Right ventricle myocardium superior (tissue), 1 donor: ENCODE measurements at regions not wholly inside any gene's neighbourhood (a gene's known extent, or its start where the extent isn't known, plus 50 kb on each side); places are given as distances from the start of the nearest gene placed in this dataset.
"Not testable (repeated sequence)": the region's sequence is repeated elsewhere in the genome, so short reads cannot be mapped to it uniquely, and the experiment has no call there.

Source experiments
- ATAC-seq: fragments of 200-7000 bp; cut with Tn5 transposase; one replicate; pipeline ENCODE4 v1.9.1; 2020; ENCODE audit warnings: mild to moderate bottlenecking; ENCODE audit not compliant: poor library complexity
- DNase-seq: peaks from one replicate; pipeline ENCODE4 v3.0.0-alpha.2; 2020
- intact Hi-C: fragments of 100-400 bp; cut with DNase I; formaldehyde crosslinking; loops from one replicate; pipeline ENCODE4 v1.11.2; 2022
- donor health status: DM: no; HTN: yes; CAD: no; lungs with severe emphysema.

DNA sequence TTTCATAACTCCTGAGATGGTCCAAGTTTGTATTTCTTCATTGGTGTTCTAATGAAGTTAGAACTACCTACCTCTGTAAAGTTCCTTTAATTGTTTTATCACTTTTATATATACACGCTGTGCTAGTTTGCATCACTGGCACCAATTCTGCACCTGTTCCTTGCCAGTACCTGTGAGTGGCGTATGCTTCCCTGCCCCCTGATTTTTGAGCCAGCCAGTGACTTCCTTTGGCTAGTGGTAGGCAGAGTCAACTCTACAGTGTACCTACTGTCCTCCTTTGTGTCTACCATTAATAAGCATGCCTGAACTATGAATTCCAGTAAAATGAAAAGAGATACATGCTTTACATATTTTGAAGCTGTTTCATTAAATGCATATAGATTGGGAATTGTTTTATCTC, 186.8 kb upstream of the SPATA31A3 start:
- DNase-seq, intact Hi-C loops, ATAC-seq: not testable (repeated sequence)

- ATAC-seq, DNase-seq: not testable (repeated sequence)
Measured at GRCh38 chr9:67175167-67175566, 182.8 kb upstream of the SPATA31A3 start.

GRCh38 chr9:67171721-67172120, 179.4 kb upstream of the SPATA31A3 start:
- ATAC-seq, intact Hi-C loops, DNase-seq: not testable (repeated sequence)

More at GRCh38 chr9:67175167-67175566, 182.8 kb upstream of the SPATA31A3 start:
- intact Hi-C loops, result not testable (repeated sequence)

DNA sequence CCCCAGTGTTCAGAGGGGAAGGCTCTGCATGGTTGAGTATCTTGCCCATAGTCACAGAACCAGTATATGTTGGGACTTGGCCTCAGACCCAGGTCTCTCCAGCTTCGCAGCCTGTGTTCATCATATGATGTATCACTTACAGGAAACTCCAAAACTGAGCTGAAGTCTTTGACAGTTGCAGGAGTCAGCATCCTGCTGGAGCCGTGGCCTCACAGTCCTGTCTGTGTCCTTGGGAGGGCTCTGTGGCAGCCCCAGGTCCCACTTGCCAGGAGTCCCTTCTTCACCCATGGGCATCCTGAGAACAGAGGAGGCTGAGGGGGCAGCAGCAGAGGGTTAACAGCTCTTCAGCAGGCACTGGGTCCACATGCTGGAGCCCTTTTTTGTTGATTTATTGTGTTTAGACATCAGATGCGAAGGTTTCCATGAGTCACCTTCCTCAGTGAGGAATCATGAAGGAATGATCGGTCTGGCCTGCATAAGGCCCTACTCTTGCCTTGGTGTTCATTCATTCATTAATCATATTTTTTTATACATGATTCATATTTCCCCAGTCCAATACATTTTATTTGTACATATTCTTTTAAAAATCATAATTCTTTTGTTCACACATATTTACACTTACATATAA, 176.3 kb upstream of the SPATA31A3 start:
- intact Hi-C loops, ATAC-seq, DNase-seq: not testable (repeated sequence)

- DNase-seq, intact Hi-C loops, ATAC-seq: not testable (repeated sequence)
Measured at GRCh38 chr9:67166335-67166734, 174.0 kb upstream of the SPATA31A3 start.

DNA sequence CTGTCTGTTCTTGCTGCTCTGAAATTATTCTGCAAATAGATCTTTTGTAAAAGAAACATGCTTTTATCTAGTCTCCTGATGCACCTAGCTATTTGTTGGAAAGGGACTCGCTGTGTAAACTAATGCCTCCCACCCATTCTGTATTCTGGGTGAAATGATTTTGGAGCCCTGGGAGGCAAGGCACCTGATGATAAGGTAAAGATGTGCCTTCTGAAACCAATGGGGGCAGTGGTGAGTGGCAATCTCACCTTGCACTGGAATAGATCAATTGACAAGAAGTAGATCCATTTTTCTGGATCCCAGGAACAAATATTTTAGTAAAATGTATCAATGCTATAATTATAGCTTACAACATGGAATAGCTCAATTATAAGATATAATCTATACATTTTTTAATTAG, 170.5 kb upstream of the SPATA31A3 start:
- ATAC-seq, intact Hi-C loops, DNase-seq: not testable (repeated sequence)

- intact Hi-C loops, DNase-seq: not testable (repeated sequence)
Measured at GRCh38 chr9:67155218-67155617, 162.9 kb upstream of the SPATA31A3 start.

DNA sequence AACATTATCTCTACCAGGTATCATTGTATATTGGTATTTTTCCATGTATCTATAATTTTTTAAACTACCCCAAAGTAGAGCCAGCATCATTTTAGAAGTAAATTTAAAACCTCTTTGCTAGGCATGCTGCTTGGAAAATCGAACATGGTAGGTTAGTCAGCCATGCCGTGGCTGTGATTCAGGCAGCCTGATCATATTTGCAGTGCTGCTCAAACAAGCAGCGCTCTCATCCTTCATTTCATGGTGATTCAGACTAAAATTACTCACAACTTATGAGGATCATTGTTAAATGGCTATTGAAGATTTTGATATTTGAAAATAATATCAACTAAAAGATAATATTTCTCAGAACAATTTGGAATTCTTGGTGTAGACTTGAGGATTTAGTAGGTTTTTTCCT, 161.2 kb upstream of the SPATA31A3 start:
- intact Hi-C loops, DNase-seq, ATAC-seq: not testable (repeated sequence)

More at GRCh38 chr9:67155218-67155617, 162.9 kb upstream of the SPATA31A3 start:
- ATAC-seq, result not testable (repeated sequence)

DNA sequence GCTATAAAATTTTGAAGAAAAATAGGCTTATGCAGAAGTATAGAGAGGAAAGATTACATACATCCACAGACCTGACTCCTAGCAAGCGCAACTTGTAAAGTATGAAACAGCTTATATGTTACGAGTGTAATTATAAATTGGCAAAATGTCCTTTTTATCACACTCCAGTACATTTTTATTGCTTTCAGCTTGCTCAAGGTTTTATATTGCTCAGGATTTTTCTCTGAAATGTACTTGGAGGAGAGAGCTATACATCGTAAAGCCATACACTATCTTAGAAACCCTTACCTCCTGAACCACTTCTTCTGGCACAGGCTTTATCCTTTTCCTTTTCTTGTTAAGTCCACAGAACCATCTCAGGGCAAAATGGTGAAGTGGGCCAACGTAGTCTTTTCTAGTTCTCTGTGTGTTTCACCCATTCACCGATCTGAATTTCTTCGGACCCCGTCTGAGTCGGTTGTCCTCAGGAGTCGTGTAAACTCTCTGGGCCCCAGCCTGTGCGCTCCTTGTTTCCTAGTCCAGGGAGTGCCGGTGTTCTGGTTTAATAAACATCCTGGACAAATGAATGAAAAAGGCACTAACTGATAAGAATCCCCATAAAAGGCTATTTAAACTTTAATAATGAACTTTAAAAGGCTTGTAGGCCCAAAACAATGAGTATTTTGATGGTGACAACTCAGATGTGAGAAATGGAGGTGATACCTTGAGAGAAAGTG, 150.2 kb upstream of the SPATA31A3 start:
- DNase-seq, ATAC-seq, intact Hi-C loops: not testable (repeated sequence)

GRCh38 chr9:67136376-67136775, 144.0 kb upstream of the SPATA31A3 start:
- intact Hi-C loops, DNase-seq, ATAC-seq: not testable (repeated sequence)

DNA sequence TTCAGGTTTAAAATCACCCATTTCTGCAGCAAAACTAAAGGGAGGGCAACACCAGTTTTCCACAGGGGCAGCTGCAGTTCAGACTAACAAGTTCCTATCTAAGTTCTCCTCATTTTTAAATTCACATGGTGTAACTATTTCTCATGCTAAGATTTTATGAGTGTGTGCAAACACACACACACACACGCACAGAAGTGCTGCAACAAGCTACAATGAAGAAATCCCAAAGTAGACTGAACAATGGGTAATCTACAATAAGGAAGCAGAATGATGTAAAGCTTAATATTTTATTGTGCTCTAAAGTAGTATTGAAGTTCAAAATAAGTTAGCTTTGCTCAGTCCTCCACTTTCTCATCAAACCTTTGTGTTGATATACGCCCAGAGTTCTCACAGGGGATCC, 140.8 kb upstream of the SPATA31A3 start:
- intact Hi-C loops, ATAC-seq, DNase-seq: not testable (repeated sequence)

DNA sequence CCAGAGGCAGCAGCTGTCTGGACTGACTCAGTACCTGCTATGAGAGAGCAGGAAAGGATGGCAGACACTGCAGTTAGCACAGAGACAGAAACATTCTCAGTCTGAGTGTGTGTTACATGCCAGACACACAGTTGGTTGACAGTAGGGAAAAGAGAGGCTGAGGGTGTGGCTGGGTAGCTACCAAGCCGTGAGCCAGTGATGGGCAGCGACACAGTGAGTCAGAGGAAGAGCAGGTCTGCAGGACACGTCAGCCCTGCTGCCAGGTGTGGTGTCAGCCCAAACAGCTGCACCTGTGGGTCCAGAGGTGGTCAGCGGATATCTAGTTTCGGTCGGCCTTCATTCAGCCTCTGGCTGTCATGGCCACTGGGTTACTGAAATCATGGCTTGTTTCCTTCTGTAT, 124.4 kb upstream of the SPATA31A3 start:
- DNase-seq, result peak; percentile 5
- ATAC-seq, intact Hi-C loops: not testable (repeated sequence)

GRCh38 chr9:67112148-67112547, 119.8 kb upstream of the SPATA31A3 start:
- ATAC-seq, intact Hi-C loops, DNase-seq: not testable (repeated sequence)

GRCh38 chr9:67111733-67112132, 119.4 kb upstream of the SPATA31A3 start:
- ATAC-seq, intact Hi-C loops: not testable (repeated sequence)

DNA sequence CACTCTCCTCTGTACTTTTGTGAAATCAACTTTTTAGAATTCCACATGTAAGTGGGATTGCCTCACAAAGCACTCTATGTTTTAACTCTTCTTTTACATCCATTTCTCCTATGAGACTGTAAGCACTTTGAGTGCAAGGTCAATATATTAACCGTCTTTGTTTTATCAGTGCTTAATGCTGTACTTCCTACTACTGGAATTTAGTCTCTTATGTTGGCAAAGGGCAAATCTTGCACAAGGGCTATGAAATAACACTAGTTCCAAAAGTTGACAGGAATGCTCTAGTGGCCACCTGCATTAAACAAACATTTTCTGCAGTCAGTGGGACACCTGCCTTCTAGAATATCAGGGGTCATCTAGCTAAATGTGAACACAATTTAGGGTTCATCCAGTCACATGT, 117.5 kb upstream of the SPATA31A3 start:
- DNase-seq, intact Hi-C loops, ATAC-seq: not testable (repeated sequence)

More at GRCh38 chr9:67111733-67112132, 119.4 kb upstream of the SPATA31A3 start:
- not testable (repeated sequence) for DNase-seq

GRCh38 chr9:67106659-67107058, 114.3 kb upstream of the SPATA31A3 start:
- intact Hi-C loops, DNase-seq, ATAC-seq: not testable (repeated sequence)

- intact Hi-C loops, DNase-seq, ATAC-seq: not testable (repeated sequence)
Measured at GRCh38 chr9:67102506-67103276, 110.3 kb upstream of the SPATA31A3 start.

GRCh38 chr9:67091104-67091503, 98.8 kb upstream of the SPATA31A3 start:
- ATAC-seq, DNase-seq, intact Hi-C loops: not testable (repeated sequence)

DNA sequence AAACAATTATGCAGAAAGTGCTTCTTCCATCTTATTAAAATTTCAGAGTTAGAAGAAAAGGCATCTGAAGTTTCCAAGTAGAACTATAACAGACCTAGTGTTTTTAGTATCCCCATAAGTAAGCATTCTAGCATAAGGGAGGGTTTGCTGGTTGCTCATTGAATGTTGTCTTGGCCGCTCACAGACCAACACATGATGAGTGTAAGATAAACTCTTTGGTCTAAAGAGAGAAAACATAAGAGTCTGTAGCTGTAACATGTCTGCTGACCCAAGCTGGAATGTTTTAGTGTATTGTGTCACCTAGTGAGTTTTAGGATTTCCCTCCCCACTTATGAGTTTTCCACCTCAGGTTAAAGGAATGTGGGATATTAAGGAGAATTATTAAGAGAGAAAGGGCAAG, 94.5 kb upstream of the SPATA31A3 start:
- intact Hi-C loops, ATAC-seq: not testable (repeated sequence)

More for the DNA sequence above, 94.5 kb upstream of the SPATA31A3 start:
- DNase-seq, result not testable (repeated sequence)
